GM21367 (cell line): ENCODE measurements at regions not wholly inside any gene's neighbourhood (a gene's known extent, or its start where the extent isn't known, plus 50 kb on each side); places are given as distances from the start of the nearest gene placed in this dataset.

Experiments
- ATAC-seq: cut with Tn5 transposase; IDR thresholded peaks from one replicate; pipeline ENCODE4 v1.9.1; 2021; ENCODE audit not compliant: unreplicated experiment

DNA sequence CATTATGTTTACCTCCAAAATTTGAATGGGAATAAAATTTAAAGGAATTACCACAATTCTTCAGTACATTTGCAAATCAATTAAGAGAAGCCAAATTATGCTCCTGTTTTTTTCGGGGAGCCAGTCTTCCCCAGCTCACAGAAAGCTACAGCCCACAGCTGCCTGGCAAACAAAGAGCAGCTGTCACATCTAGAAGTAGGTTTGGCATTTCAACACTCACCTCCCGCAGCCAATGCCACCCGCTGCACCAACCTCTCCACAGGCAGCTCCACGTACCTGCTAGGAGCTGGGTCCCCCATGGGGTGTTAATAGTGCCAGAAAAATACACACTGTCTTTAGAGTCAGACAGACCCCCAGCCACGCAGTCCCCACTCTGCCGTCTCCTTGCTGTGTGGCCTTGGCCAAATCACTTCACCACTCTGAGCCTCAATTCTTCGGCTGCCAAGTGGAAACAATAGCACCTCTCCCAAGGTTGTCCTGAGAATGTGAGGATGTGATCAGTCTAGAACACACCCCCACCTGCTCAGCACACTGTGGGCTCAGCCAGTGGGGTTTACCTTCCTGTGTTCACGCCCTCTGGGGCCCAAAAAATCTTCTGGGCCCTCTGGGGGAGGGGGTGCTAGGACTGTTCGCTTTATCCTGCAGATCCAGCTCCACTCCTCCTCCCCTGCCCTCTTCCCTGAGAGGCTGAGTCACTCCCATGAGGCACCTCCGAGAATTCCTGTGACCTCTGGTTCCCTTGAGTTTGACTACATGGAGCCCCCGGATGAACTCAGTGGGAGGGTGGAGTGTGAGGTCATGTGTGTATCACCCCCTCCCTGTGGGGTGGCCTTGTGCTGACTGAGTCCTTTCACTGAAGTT is 204.3 kb upstream of the GRIK3 start:
- ATAC-seq, result no peak

DNA sequence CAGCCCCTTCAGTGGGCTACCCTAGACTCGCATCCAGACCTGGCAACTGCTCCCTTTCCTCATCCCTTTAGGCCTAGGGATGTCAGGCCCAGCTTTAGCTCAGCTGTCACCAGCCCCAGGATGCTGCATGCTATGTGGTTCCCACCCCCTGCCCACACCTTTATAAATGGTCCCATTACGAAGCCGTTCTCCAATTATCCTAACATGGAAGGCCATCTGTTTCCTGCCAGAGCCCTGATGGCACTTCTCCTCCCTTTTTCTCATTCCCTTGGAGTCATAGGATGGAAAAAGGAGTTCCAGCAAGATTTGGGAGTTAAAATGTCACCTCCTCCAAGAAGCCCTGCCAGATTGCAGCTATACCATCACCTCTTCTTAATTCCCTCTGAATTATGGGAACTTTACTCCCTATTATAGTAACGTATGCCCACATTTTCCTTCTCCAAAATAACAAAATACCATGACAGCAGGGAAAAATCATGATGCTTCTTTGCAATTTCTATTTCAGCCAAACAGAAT is 205.0 kb upstream of the GRIK3 start:
- no peak for ATAC-seq

DNA sequence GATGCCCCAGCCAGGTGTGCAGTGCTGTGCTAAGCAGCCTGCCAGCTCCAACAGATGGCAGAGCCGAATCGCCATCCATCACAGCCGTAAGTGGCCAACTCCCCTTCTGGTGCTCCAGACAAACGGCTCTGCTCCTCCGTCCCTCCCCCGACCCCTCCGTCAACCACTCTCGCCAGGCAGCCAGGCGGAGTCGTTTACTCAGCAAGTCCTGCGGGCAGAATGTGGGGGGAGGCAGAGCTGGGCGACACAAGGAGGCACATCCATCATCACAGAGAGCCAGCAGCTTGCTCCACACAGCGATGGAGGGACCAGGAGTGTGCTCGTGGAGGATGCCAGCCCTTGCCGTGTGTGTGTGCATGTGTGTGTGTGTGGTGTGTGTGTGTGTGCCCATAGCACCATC is 206.6 kb upstream of the GRIK3 start:
- no peak for ATAC-seq

DNA sequence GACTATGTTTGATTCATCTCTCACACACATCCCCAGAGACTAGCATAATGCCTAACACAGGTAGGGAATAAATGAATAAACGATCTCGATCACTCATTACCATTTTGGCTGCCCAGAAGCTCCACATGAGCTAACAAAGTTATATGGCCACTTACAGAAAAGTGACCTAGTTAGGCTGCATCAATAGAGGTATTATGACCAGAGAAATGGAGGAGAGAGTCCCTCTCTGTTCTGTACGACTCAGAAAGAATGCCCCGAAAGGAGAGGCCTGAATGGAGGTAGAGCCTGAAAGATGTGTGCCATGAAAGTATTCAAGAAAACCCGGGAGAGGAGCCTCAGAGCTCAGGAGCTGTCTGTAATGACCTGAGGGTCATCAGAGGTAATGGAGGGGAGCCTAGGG is 208.2 kb upstream of the GRIK3 start:
- no peak for ATAC-seq

DNA sequence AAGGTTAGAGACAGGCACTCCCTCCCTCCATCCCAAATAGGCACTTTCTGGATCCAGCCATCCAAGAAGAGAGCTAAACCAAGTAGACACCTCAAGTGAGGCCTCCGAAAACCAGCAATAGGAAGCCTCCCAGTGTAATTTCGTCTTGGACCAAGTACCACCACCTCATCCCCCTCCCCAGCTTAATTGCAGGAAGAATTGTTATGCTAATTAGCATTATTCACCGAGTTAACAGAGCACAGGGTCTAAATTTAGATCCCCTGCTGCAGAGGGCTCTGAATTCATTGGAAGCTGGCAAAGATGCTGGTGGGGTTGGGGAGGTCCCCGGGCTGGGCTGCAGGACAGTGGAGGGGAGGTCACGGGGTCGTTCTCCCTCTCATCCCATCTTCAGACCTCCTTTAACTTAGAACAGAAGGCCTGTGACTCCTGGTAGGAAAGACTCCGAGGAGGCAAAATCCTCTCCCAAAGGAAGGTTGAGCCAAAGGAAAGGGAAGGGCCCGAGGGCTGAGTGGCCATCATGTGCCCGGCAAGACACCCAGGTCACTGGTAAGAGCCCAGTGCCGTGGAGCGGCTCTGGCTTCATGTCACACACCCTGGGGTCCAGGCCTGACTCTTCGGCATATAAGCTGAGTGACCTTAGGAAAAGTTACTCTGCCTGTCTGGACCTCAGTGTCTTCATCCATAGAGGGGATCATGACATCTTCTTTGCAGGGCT is 209.2 kb upstream of the GRIK3 start:
- ATAC-seq, result no peak

DNA sequence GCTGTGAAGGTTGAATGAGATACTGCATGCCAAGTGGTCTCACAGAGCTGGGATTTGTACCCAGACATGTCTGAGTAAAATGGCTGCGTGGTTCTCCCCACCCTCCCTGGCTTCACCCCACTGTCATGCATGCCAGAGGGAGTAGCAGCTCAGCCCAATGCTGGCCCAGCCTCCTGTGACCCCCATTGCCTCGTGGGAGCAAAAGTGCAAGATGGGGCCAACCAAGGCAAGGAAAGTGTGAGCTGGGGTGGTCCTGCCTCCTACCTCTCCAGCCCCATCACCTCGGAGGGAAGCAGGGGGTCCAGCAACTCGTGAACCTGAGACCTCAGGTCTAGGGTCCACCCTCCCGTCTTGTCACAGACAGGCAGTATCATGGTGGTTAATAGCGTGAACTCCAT is 209.8 kb upstream of the GRIK3 start:
- ATAC-seq, result no peak

DNA sequence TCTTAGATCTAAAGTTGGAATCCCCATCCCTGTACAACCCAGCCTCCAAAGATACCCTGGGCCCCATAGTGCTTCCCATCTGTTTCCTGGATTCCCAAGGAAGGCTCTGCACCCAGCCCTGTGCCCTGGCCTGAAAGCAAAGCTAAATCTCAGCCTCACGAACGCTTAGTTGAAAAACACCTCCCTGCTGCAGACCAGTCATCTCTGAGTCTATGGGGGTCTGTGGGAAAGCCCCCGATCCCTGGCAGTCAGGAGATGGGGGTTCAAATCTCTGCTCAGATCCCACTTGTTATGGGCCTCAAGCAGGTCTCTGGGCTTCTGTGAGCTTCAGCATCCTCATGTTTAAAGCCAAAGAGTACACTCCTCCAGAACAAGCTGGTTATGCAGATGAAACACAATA is 210.5 kb upstream of the GRIK3 start:
- no peak for ATAC-seq

DNA sequence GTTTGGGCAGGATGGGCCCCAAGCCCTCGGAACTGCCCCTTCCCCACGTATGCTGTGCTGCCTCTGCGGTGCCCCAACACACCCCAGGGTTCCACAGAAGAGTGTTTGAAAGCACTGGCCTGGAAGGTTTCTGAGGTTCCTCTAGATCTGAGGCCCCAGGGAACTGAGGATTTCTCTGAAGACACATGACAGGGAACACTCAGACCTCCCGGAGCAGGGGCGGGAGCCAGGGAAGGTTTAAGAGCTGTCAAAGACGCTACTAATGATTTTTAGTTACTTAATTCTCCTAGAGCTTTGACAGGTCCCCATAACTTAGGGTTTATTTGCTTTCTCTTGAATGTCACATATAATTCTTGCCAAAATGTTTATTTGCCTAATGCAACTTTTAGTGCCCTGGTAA is 212.3 kb upstream of the GRIK3 start:
- no peak for ATAC-seq

DNA sequence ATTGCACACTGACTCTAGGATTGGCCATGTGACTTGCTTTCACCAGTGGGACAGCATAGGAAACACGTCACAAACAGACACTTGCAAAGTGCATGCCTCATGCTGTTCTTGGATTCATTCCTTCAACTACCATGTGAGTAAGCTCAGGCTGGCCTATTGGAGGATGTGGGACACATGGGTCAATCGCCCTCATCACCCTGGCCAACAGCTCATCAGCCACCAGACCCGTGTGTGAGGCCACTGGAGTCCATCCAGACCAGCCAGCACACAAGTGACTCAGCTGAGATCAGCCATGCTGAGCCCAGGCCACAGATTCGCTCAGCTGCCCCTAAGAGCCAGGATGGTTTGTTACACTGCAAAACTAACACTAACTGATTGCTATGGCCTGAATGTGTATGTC is 216.1 kb upstream of the GRIK3 start:
- ATAC-seq, result no peak

DNA sequence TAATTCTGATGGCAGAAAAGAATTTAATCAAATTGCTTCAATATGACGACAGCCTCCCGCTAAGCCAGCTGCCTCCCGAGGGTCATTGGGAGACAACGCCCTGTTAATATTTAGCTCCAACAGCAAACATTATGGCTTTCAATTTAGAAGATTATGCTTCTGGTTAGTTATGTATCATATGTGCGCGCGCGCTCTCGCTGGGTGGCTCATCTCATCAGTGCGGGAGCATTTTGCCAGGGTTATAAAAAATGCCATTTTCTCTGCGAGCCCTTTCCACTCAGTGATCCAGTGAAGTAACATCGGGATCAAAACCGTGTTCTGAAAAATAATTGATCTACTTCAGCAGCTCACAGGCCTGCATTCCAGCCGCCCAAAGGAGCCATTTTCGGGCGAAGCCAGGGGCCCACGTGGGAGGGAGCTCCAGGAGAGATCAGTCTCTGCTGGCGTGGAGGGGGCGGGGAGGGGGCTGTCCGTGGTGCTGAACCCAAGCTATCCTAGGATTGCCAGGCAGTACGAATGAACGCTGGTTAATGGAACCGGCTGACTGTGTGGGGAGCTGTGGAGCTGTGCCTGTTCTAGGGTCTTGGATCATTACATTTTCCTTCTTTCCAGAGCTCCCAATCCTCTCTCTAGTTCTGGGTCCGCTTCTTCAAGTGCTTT is 219.1 kb upstream of the ZC3H12A start:
- no peak for ATAC-seq

DNA sequence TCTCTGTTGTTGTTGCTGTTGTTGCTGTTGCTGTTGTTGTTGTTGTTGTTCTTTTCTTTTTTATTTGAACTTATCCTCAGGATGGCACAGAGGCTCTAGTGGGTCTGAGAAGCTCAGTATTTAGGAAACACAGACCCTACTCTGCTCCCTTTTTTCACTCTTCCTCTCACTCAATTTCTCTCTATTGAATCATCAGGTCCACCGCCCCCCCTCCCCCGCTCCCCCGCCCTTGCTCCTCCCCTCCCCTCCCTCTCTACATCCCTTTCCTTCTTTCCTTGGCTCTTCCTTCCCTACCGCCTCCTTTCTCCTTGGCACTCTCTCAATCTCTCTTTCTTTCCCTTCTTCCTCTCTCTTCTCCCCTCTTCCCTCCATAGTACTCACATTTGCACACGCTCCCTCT is 218.5 kb upstream of the ZC3H12A start:
- no peak for ATAC-seq

DNA sequence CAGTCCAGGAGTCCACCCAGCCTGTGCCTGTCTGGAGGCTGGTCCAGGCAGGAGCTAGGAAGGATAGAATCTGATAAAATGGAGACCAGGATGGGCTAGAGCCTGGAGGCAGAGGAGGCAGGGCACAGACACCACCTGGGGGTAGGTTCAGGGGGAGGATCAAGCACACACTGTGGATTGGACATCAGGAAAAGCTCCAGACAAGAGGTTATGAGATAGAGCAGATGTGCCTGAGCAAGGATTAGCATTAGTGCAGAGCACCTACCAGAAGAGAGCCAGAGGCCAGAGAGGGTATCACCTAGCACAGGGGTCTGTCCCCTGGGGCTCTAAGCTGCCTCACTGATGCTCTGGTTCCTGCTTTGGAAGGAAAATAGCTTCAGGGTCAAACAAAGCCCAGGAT is 216.7 kb upstream of the ZC3H12A start:
- ATAC-seq, result no peak

DNA sequence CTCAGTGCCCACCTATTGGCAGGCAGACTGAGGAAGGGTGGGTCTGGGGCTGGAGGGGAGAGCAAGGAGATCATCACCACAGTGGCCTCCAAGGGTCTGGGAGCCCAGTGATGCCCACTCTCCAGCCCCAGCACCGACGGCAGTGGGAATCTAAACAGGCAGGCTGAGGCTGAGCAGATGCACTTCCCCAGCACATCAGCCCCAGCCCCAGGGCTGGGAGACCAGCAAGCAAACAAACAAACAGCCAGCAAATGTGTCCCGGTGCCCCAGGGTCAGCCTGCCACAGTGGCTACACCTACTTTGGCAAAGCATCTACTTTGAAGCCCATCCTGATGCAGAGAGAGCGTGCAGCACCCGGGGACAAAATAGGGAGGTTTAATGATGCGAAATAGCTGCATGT is 216.3 kb upstream of the ZC3H12A start:
- ATAC-seq, result no peak

DNA sequence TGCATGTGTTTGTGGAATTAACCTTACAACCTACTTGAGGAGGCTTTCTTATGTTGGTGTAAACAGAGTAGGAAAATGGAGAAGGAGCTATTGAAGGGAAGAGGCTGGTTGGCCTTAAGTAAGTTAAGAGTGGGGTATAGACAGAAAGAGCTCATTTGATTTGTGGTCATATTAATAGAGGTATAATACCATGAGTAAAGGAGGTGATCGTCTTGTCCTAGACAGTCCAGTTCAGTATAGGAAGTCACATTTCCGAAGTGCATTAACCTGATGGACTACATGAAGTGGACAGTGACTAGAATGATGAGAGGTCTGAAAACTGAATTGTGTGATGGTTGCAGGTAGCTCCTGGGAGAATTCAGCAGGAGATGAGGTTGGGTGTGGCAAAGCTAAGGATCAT is 215.4 kb upstream of the ZC3H12A start:
- no peak for ATAC-seq

DNA sequence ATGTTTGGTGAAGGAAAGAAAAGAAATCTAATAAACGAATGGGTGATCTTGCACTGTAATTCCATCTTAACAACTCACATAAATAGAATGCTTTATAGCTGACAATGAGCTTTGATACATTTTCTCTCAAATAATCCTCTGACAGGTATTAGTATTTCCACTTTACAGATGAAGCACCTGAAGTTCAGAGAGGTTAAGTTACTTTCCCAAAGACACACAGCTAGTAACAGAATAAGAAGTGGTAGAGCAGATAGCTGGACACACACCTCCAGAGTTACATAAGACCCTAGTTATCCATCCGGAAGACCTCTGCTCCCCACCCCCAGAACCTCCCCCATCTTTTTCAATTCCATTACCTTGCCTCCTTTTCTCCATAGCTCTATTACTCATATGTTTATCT is 213.3 kb upstream of the ZC3H12A start:
- ATAC-seq, result no peak

DNA sequence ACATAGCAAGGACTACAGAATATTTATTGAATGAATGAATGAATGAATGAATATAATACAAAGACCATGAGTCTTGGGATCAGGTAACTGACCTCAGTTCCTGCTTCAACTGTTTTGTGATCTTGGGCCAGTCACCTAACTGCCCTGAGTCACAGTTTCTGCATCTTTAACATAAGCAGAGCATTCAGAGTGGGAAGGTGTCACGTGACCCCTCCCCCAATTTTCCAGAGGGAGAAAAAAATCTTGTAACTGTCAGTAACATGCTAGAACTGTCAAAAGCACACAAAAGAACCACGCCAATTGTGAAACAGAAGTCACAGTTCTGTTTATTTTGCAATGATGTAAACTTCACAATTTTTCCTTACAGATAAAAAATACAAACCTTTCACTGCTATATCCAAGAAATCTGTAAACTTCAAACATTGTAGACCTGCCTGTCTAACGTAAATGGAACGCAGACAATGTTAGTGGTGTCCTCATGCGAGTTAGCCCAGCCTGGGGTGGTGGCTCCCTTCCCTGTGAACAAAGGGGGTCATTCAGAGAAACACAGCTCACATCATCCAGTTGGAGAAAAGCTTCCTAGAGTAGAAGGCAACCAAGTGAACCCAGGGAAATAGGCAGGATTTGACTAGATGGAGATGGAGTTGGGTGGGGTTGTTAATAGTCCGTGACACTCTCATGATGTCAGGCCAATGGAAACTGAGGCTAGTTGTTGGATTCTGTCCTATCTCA is 211.8 kb upstream of the ZC3H12A start:
- ATAC-seq, result no peak

DNA sequence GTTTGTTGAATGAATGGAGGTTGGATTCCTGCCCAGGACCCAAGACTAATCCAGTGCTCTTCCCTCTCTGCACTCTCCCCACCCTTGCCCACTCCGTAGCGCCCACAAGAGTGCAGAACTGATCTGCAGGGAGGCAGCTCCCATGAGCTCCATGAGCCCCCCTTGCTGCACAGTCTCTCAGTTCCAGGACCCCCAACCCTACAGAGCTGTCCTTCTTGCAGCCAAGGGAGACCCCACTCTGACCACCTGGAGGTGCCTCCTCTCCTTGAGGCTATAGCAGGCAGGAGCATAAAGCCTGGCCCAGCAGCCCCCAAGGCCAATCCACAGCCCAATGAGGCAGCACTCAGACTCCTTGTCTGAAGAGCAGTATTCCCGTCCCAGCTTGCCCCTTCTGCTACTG is 209.2 kb upstream of the ZC3H12A start:
- ATAC-seq, result no peak

DNA sequence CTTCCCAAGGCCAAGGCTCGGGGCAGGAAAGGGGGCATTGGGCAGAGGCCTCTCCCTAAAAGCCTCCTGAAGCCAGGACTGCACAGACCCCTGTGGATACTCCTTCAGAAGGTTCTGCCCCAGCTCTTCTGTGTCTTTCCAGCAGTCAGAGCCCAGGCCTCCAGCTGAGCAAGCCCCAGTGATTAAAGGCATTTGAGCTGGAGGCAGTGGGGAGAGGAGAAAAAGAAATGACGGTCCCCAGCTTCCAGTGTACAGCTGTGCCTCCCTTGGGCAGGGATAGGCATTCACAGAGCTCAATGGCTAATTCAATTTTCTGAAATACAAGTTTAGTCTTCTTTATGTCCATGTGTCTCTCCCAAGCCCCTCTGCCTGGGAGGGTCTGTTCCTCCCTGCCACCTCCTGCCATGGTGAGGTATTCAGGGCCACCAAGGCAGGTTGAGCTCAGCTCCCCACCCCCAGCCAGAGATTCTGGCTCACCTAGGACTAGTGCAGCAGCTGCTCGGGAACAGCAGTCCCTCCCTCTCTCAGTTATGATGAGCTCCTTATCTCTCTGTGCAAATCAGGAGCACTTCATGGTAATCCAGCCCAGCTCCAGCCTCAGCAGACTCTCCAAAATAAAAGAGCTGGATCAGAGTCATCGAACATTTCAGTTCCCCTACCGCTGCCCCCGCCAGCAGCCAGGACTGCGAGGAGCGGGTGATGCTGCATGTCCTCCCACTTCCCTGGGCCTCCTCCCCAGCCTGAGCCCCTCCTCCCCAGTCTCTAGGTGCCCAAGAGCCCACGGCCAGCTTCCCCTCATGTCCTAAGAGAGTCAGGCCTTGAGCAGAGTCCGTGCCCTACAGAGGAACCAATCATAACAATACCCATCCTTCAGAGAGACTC is 208.4 kb upstream of the ZC3H12A start:
- ATAC-seq, result no peak

DNA sequence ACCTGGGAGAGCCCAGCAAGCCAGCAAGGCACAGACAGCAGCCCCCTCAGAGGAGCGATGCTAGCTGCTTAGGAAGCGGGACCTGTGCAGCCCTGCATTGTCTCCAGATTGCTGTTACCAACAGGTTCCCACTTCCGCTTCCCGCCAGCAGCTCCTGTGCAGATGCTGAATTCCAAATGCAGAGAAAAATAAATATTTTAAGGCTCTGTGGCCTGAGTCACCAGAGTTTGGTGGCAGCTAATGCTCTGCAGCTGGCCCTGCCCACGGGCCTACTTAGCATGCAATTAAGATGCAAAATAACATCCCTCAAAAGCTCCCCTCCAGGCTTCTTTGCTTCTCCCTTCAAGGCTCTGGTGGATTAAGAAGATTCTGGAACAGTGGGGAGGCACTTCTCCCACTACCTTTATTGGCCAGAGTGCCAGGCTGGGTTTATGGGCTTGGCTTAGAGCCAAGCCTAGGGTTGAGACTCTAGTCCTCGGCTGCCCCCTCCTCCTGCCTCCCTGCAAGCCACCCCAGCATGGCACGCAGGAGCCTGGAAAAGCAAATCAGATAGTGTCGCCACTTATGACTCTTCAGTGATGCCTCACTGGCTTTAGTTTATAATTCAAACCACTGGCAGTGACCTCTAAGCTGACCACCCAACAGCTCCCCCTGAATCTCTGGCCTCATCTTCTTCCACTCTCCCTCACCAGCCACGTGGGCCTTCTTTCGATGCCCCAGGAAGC is 207.1 kb upstream of the ZC3H12A start:
- no peak for ATAC-seq

DNA sequence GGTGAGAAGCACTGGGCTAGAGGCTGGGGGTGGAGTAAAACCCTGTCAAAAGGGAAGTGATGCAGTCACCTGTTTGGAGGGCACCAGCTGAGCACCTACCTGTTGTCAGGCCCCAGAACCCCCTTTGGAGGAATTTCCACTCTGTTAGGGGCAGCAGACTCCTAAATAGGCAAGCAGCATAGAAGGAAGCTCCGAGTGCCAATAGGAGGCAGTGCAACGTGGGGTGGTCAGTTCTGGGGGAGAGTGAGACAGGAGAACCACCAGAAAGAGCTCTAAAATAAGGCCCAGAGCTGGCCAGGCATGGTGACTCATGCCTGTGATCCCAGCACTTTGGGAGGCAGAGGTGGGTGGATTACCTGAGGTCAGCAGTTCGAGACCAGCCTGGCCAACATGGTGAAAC is 203.7 kb upstream of the ZC3H12A start:
- ATAC-seq, result no peak
